ENCODE measurements at regions not wholly inside any gene's neighbourhood (a gene's known extent, or its start where the extent isn't known, plus 50 kb on each side); places are given as distances from the start of the nearest gene placed in this dataset.

- POLR2A ChIA-PET = no interaction called here
- no peaks in the 10 kb centered on the region for H3K4me1 Mint-ChIP-seq (ENCODE audit: low read depth)
- no peak for ATAC-seq (ENCODE audit: poor library complexity)
- DNase-seq = no peak
- peaks cover 18% of the 10 kb centered on the region for H3K9me3 Mint-ChIP-seq
- Histone ChIP-seq H3K36me3 (ENCODE audit: insufficient read depth, low read length) (no peaks in the 10 kb centered on the region), H3K4me1 (ENCODE audit: insufficient read depth, low read length) (no peaks in the 10 kb centered on the region), H3K9me3 (ENCODE audit: control insufficient read depth in 1 of 2, insufficient read depth in 1 of 2, low read length in 2 of 2) (peaks cover 0 to 4% of the 10 kb centered on the region in 2 experiments), H3K4me3 (ENCODE audit: low read length) (no peak overlapping the region), H3K27me3 (ENCODE audit: control insufficient read depth in 1 of 2, insufficient read depth in 2 of 2, low read length in 2 of 2) (no peaks in the 10 kb centered on the region), H3K27ac (ENCODE audit: low read depth in 1 of 2, low read length in 2 of 2) (no peak overlapping the region)
- H3K4me3 Mint-ChIP-seq = no peak overlapping the region
- CTCF ChIA-PET = no interaction called here
- H3K27ac Mint-ChIP-seq = no peak overlapping the region
- no peaks in the 10 kb centered on the region for H3K36me3 Mint-ChIP-seq (ENCODE audit: low read depth)
- no peak for TF ChIP-seq CTCF (IDR thresholded peaks at IDR 0.05)
- H3K27me3 Mint-ChIP-seq = no peaks in the 10 kb centered on the region
- intact Hi-C loops (cut with DNase I, micrococcal nuclease) = no loop called here
Observed at GRCh38 chr5:52107210-52107905, 680.4 kb upstream of the ITGA1 start.

DNA sequence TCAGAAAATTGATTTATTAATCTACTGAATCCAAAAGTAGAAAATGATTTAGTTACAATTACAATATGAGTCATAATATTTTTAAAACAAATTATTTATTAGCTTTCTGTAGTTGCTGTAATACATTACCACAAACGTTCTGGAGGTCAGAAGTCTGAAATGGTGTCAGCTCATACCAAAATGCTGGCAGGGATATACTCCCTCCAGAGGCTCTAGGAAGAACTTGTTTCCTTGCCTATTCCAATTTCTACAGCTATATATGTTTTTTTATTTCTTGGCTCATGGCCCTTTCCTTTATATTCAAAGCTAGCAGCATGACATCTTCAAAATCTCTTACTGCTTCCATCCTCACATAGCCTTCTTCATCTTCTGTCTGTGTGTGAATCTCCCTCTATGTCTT lies 667.9 kb upstream of the ITGA1 start:
- Mint-ChIP-seq H3K36me3 (ENCODE audit: low read depth) (no peaks in the 10 kb centered on the region), H3K4me1 (ENCODE audit: low read depth) (no peaks in the 10 kb centered on the region), H3K27ac (no peak overlapping the region), H3K9me3 (no peaks in the 10 kb centered on the region), H3K27me3 (no peaks in the 10 kb centered on the region), H3K4me3 (no peak overlapping the region)
- Histone ChIP-seq H3K27me3 (ENCODE audit: control insufficient read depth in 1 of 2, insufficient read depth in 2 of 2, low read length in 2 of 2) (no peaks in the 10 kb centered on the region), H3K4me1 (ENCODE audit: insufficient read depth, low read length) (no peaks in the 10 kb centered on the region), H3K9me3 (ENCODE audit: control insufficient read depth in 1 of 2, insufficient read depth in 1 of 2, low read length in 2 of 2) (peaks cover 0 to 5% of the 10 kb centered on the region in 2 experiments), H3K4me3 (ENCODE audit: low read length) (no peak overlapping the region), H3K27ac (ENCODE audit: low read depth in 1 of 2, low read length in 2 of 2) (no peak overlapping the region), H3K36me3 (ENCODE audit: insufficient read depth, low read length) (no peaks in the 10 kb centered on the region)
- DNase-seq (no peak), ATAC-seq (ENCODE audit: poor library complexity) (no peak)
- ChIA-PET CTCF (no interaction called here), POLR2A (no interaction called here)
- no peak for TF ChIP-seq CTCF (IDR thresholded peaks at IDR 0.05)
- intact Hi-C loops (cut with DNase I, micrococcal nuclease) = no loop called here

DNA sequence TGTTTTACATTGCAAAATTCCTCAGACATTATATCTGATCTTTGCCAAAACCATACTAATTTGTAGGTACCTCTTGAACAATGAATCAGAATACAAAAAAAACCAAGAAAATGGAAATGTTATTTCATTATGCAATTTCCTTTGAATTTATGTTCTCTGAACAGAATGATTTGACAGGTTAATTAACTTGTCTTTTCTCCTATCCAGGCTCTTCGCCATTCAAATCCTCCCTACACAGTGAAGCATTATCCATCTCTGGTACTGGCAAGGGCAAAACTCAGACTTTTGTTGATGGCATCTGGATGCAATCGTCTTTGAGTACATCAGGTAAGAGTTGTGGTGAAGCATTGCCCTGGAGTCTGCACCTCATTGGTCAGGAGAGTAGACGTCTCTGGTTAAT lies 655.7 kb upstream of the ITGA1 start:
- no peak overlapping the region for H3K27ac ChIP-seq (ENCODE audit: low read depth in 1 of 2, low read length in 2 of 2)
- no peaks in the 10 kb centered on the region for H3K36me3 ChIP-seq (ENCODE audit: insufficient read depth, low read length)
- CTCF ChIA-PET = no interaction called here
- H3K27me3 ChIP-seq (ENCODE audit: control insufficient read depth in 1 of 2, insufficient read depth in 2 of 2, low read length in 2 of 2) = no peaks in the 10 kb centered on the region
- no peaks in the 10 kb centered on the region for H3K4me1 ChIP-seq (ENCODE audit: insufficient read depth, low read length)
- H3K27ac Mint-ChIP-seq = no peak overlapping the region
- DNase-seq (no peak), ATAC-seq (ENCODE audit: poor library complexity) (no peak)
- no peaks in the 10 kb centered on the region for H3K4me1 Mint-ChIP-seq (ENCODE audit: low read depth)
- no peak overlapping the region for H3K4me3 Mint-ChIP-seq
- no peaks in the 10 kb centered on the region for H3K27me3 Mint-ChIP-seq
- TF ChIP-seq CTCF (IDR thresholded peaks at IDR 0.05) = no peak
- H3K4me3 ChIP-seq (ENCODE audit: low read length) = no peak overlapping the region
- POLR2A ChIA-PET = no interaction called here
- peaks cover 7% of the 10 kb centered on the region for H3K9me3 Mint-ChIP-seq
- intact Hi-C loops (cut with DNase I, micrococcal nuclease) = no loop called here
- H3K36me3 Mint-ChIP-seq (ENCODE audit: low read depth) = no peaks in the 10 kb centered on the region
- peaks cover 0 to 8% of the 10 kb centered on the region in 2 experiments for H3K9me3 ChIP-seq (ENCODE audit: control insufficient read depth in 1 of 2, insufficient read depth in 1 of 2, low read length in 2 of 2)
